Smooth muscle cell (in vitro differentiated cells): ENCODE measurements at regions not wholly inside any gene's neighbourhood (a gene's known extent, or its start where the extent isn't known, plus 50 kb on each side); places are given as distances from the start of the nearest gene placed in this dataset.
"Not testable (repeated sequence)": the region's sequence is repeated elsewhere in the genome, so short reads cannot be mapped to it uniquely, and the experiment has no call there.

ENCODE experiments used
- DNase-seq: peaks from one replicate; lab custom pipeline; 2025; ENCODE audit not compliant: unreplicated experiment; lab: John Stamatoyannopoulos, UW
- H2AFZ ChIP-seq: fragments of 200-600 bp; sonication (generic); 2 replicates; pipeline ENCODE4 v1.6.0; 2016; ENCODE audit warnings: antibody characterized with exemption, low read depth, mild to moderate bottlenecking
- H3F3A ChIP-seq: fragments of 200-600 bp; sonication (generic); 2 replicates; pipeline ENCODE4 v1.6.0; 2017; ENCODE audit warnings: antibody characterized with exemption, low read depth
- H3K27ac ChIP-seq: fragments of 200-600 bp; sonication (generic); 2 replicates; pipeline ENCODE4 v1.5.1; 2016; ENCODE audit warnings: low read depth, mild to moderate bottlenecking
- H3K27me3 ChIP-seq: fragments of 200-600 bp; sonication (generic); 2 replicates; pipeline ENCODE4 v1.6.1; 2016; ENCODE audit warnings: low read depth, mild to moderate bottlenecking
- H3K36me3 ChIP-seq: fragments of 200-600 bp; sonication (generic); 2 replicates; pipeline ENCODE4 v1.5.1; 2016; ENCODE audit warnings: low read depth
- H3K4me1 ChIP-seq: fragments of 200-600 bp; sonication (generic); 2 replicates; pipeline ENCODE4 v1.5.1; 2016; ENCODE audit warnings: low read depth
- H3K4me2 ChIP-seq: fragments of 200-600 bp; sonication (generic); 2 replicates; pipeline ENCODE4 v1.6.0; 2016; ENCODE audit warnings: mild to moderate bottlenecking
- H3K4me3 ChIP-seq: fragments of 200-600 bp; sonication (generic); 2 replicates; pipeline ENCODE4 v1.5.1; 2016; ENCODE audit warnings: mild to moderate bottlenecking
- H3K79me2 ChIP-seq: fragments of 200-600 bp; sonication (generic); 2 replicates; pipeline ENCODE4 v1.6.0; 2016; ENCODE audit warnings: low read depth, mild to moderate bottlenecking
- H3K9ac ChIP-seq: fragments of 200-600 bp; sonication (generic); 2 replicates; pipeline ENCODE4 v1.6.0; 2016; ENCODE audit warnings: low read depth
- H3K9me3 ChIP-seq: fragments of 200-600 bp; sonication (generic); replicated peaks from 2 replicates; pipeline ENCODE4 v1.5.1; 2016; ENCODE audit warnings: low read depth
- H4K20me1 ChIP-seq: fragments of 200-600 bp; sonication (generic); 2 replicates; pipeline ENCODE4 v1.6.0; 2016; ENCODE audit warnings: low read depth
- CTCF ChIP-seq: fragments of 200-600 bp; sonication (generic); IDR thresholded peaks from 2 replicates; pipeline ENCODE4 v1.5.1; 2017; ENCODE audit warnings: borderline replicate concordance, mild to moderate bottlenecking, antibody characterized with exemption; ENCODE audit not compliant: insufficient read depth, poor library complexity, severe bottlenecking
- WGBS: methylation state at CpG from one replicate; pipeline ENCODE4 v1.1.7; 2016; ENCODE audit warnings: low lambda C conversion rate; 5-methylcytosine and 5-hydroxymethylcytosine counted together

- DNase-seq: no peak
Observed at GRCh38 chr1:100649146-100649545, 70.4 kb upstream of the VCAM1 start.

GRCh38 chr1:100657876-100658715 lies 61.4 kb upstream of the VCAM1 start:
- H3K27ac ChIP-seq: no peak overlapping the region
- H3K4me1 ChIP-seq: no peaks in the 10 kb centered on the region
- no peaks in the 10 kb centered on the region for H3K36me3 ChIP-seq
- 63% methylated on average over 10 of the region's 10 CpGs for WGBS
- no peaks in the 10 kb centered on the region for H4K20me1 ChIP-seq
- no peak for DNase-seq
- TF ChIP-seq CTCF: no peak
- peak overlapping the region; percentile 60 for H3K4me2 ChIP-seq
- H3K27me3 ChIP-seq: peaks cover 3% of the 10 kb centered on the region
- H3K9me3 ChIP-seq: no peaks in the 10 kb centered on the region
- no peak overlapping the region for H3K4me3 ChIP-seq
- no peak overlapping the region for H3K9ac ChIP-seq
- H2AFZ ChIP-seq: no peak overlapping the region
- no peaks in the 10 kb centered on the region for H3F3A ChIP-seq
- no peaks in the 10 kb centered on the region for H3K79me2 ChIP-seq

More at GRCh38 chr1:100649146-100649545, 70.4 kb upstream of the VCAM1 start:
- Histone ChIP-seq H3K4me3 (no peak overlapping the region), H3K27ac (no peak overlapping the region), H3K36me3 (no peaks in the 10 kb centered on the region), H3K4me2 (no peak overlapping the region), H3K27me3 (no peaks in the 10 kb centered on the region), H3K79me2 (no peaks in the 10 kb centered on the region), H2AFZ (no peak overlapping the region), H3K9me3 (peaks cover 5% of the 10 kb centered on the region), H4K20me1 (no peaks in the 10 kb centered on the region), H3F3A (no peaks in the 10 kb centered on the region), H3K4me1 (no peaks in the 10 kb centered on the region), H3K9ac (no peak overlapping the region)
- 86% methylated on average over 1 of the region's 1 CpG for WGBS
- no peak for TF ChIP-seq CTCF

GRCh38 chr1:100658716-100659026 lies 60.9 kb upstream of the VCAM1 start:
- peaks cover 3% of the 10 kb centered on the region for H3K27me3 ChIP-seq
- no peaks in the 10 kb centered on the region for H3K36me3 ChIP-seq
- no peak overlapping the region for H2AFZ ChIP-seq
- no peaks in the 10 kb centered on the region for H3F3A ChIP-seq
- DNase-seq: no peak
- no peaks in the 10 kb centered on the region for H3K4me1 ChIP-seq
- H4K20me1 ChIP-seq: no peaks in the 10 kb centered on the region
- H3K79me2 ChIP-seq: no peaks in the 10 kb centered on the region
- no peak overlapping the region for H3K27ac ChIP-seq
- TF ChIP-seq CTCF: no peak
- H3K9ac ChIP-seq: no peak overlapping the region
- no peaks in the 10 kb centered on the region for H3K9me3 ChIP-seq
- H3K4me3 ChIP-seq: no peak overlapping the region
- H3K4me2 ChIP-seq: peak overlapping the region; percentile 60

- Histone ChIP-seq H3F3A (no peaks in the 10 kb centered on the region), H3K9ac (no peak overlapping the region), H3K27ac (no peak overlapping the region), H2AFZ (no peak overlapping the region), H3K79me2 (no peaks in the 10 kb centered on the region), H3K36me3 (no peaks in the 10 kb centered on the region), H3K27me3 (peaks cover 3% of the 10 kb centered on the region), H3K4me1 (no peaks in the 10 kb centered on the region), H3K9me3 (no peaks in the 10 kb centered on the region), H3K4me3 (no peak overlapping the region), H3K4me2 (no peak overlapping the region), H4K20me1 (no peaks in the 10 kb centered on the region)
- DNase-seq: no peak
- no peak for TF ChIP-seq CTCF
- WGBS: 81% methylated on average over 1 of the region's 1 CpG
Observed at GRCh38 chr1:100661176-100661575, 58.4 kb upstream of the VCAM1 start.

- H3K9ac ChIP-seq, DNase-seq, H3K27ac ChIP-seq, H3F3A ChIP-seq, H2AFZ ChIP-seq, H3K4me3 ChIP-seq, H3K9me3 ChIP-seq, H3K4me2 ChIP-seq, H3K79me2 ChIP-seq, H3K4me1 ChIP-seq, H3K27me3 ChIP-seq, H3K36me3 ChIP-seq, H4K20me1 ChIP-seq: not testable (repeated sequence)
- WGBS: 92% methylated on average over 7 of the region's 7 CpGs
Observed at GRCh38 chr1:100668494-100668893, 51.0 kb upstream of the VCAM1 start.
